ENCODE measurements at regions not wholly inside any gene's neighbourhood (a gene's known extent, or its start where the extent isn't known, plus 50 kb on each side); places are given as distances from the start of the nearest gene placed in this dataset.

GRCh38 chr4:141311246-141312204 is 90.8 kb downstream of the ZNF330 start:
- peak overlapping the region in 3 of 8 donors; percentile 29 to 76 (median 71) for H3K27ac ChIP-seq

GRCh38 chr4:141314627-141315026 is 93.9 kb downstream of the ZNF330 start:
- Histone ChIP-seq H3K27me3 (replicated peaks in 1 of 7) (peaks cover 0 to 3% (median 0%) of the 10 kb centered on the region in 7 donors), H3K9me3 (no peaks in the 10 kb centered on the region), H3K36me3 (no peaks in the 10 kb centered on the region), H3K4me1 (peaks cover 0 to 7% (median 0%) of the 10 kb centered on the region in 6 donors), H3K27ac (no peak overlapping the region), H3K4me3 (no peak overlapping the region)
- 68 to 92% (median 90%) methylated on average over 1 of the region's 1 CpG for WGBS, 5 donors
- TF ChIP-seq CTCF (IDR thresholded peaks at IDR 0.05 in 8 of 11, conservative IDR thresholded peaks at IDR 0.05 in 3 of 11) (no peak), POLR2AphosphoS5 (IDR thresholded peaks at IDR 0.05) (no peak), POLR2A (IDR thresholded peaks at IDR 0.05) (no peak)
- DNase-seq: no peak
- intact Hi-C loops (cut with DNase I; ENCODE audit: low total_unique reads): no loop called here

More at GRCh38 chr4:141311246-141312204, 90.8 kb downstream of the ZNF330 start:
- whole genome bisulfite sequencing, 5 donors: 45 to 59% (median 47%) methylated on average over 5 of the region's 5 CpGs
- no peaks in the 10 kb centered on the region for H3K9me3 ChIP-seq
- no peak overlapping the region for H3K4me3 ChIP-seq
- no peak for TF ChIP-seq CTCF (IDR thresholded peaks at IDR 0.05 in 8 of 11, conservative IDR thresholded peaks at IDR 0.05 in 3 of 11)
- no peak for TF ChIP-seq POLR2A (IDR thresholded peaks at IDR 0.05)
- no peak for TF ChIP-seq POLR2AphosphoS5 (IDR thresholded peaks at IDR 0.05)
- H3K4me1 ChIP-seq: peaks cover 0 to 16% (median 1%) of the 10 kb centered on the region in 6 donors
- no peak for DNase-seq
- intact Hi-C loops (cut with DNase I; ENCODE audit: low total_unique reads): no loop called here
- no peaks in the 10 kb centered on the region for H3K36me3 ChIP-seq
- H3K27me3 ChIP-seq (replicated peaks in 1 of 7): no peaks in the 10 kb centered on the region

- H3K36me3 ChIP-seq: no peaks in the 10 kb centered on the region
- TF ChIP-seq POLR2A (IDR thresholded peaks at IDR 0.05) (no peak), POLR2AphosphoS5 (IDR thresholded peaks at IDR 0.05) (no peak), CTCF (IDR thresholded peaks at IDR 0.05 in 8 of 11, conservative IDR thresholded peaks at IDR 0.05 in 3 of 11) (no peak)
- no peaks in the 10 kb centered on the region for H3K9me3 ChIP-seq
- peak overlapping the region in 3 of 8 donors; percentile 50 to 68 (median 61) for H3K27ac ChIP-seq
- DNase-seq: no peak
- H3K4me3 ChIP-seq: no peak overlapping the region
- peaks cover 0 to 29% (median 5%) of the 10 kb centered on the region in 7 donors for H3K27me3 ChIP-seq (replicated peaks in 1 of 7)
- 82 to 92% (median 84%) methylated on average over 6 of the region's 6 CpGs for WGBS, 5 donors
- intact Hi-C loops (cut with DNase I; ENCODE audit: low total_unique reads): no loop called here
- H3K4me1 ChIP-seq: peaks cover 0 to 3% (median 0%) of the 10 kb centered on the region in 6 donors
Measured at GRCh38 chr4:141328560-141329173, 108.0 kb downstream of the ZNF330 start.

- Histone ChIP-seq H3K4me1 (peaks cover 0 to 4% (median 0%) of the 10 kb centered on the region in 6 donors), H3K9me3 (no peaks in the 10 kb centered on the region), H3K27ac (peak overlapping the region in 2 of 8 donors; percentile 61 to 68), H3K4me3 (no peak overlapping the region), H3K27me3 (replicated peaks in 1 of 7) (peaks cover 0 to 33% (median 5%) of the 10 kb centered on the region in 7 donors), H3K36me3 (no peaks in the 10 kb centered on the region)
- intact Hi-C loops (cut with DNase I; ENCODE audit: low total_unique reads): no loop called here
- DNase-seq: no peak
- no peak for TF ChIP-seq POLR2A (IDR thresholded peaks at IDR 0.05)
- no peak for TF ChIP-seq CTCF (IDR thresholded peaks at IDR 0.05 in 8 of 11, conservative IDR thresholded peaks at IDR 0.05 in 3 of 11)
- no peak for TF ChIP-seq POLR2AphosphoS5 (IDR thresholded peaks at IDR 0.05)
- 41 to 61% (median 51%) methylated on average over 3 of the region's 3 CpGs for WGBS, 5 donors
Measured at GRCh38 chr4:141329174-141329569, 108.5 kb downstream of the ZNF330 start.
